ENCODE measurements at regions not wholly inside any gene's neighbourhood (a gene's known extent, or its start where the extent isn't known, plus 50 kb on each side); places are given as distances from the start of the nearest gene placed in this dataset.

DNA sequence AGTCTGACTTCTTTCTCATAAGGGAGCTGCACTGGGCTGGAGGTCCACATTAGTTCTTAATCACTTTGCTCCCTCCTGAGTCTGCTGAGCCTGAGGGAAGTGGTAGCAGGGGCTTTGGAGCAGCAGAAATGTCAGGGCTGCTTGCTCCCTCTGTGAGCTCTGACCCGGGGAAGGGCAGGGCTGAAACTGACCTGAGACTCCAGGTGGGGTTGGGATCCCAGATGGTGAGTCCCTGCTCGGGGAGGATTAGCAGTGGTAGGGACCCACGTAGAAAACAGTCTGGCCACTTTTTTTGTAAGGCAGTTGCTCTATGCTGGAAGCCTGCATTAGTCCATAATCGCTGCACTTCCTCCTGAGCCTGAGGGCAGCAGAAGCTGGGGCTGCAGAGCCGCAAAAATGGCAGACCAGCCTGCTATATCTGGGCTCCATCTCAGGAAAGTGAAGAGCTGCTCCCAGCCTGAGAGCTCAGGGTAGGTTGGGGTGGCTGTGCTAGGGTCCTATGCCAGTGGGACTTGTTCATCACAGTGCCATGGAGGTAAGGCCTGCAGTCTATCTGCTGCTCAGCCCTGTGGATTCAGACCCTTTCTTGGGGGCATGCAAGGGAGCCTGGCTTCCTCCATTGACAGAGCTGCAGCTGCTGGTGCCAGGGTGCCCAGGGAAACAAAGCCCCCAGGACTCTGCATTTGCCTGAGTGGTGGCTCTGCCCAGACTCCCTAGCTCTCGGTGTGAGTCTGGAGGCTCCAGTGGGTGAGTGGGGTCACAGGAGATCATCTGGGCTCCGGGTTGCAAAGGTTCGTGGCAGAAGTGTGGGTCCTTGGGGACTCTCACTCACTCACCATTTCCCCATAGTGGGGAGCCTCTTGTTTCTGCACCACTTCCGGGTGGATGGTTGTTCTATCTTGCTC lies 854.3 kb downstream of the LUZP2 start:
- Histone ChIP-seq H3K79me2 (ENCODE audit: insufficient read depth, low read depth) (no peaks in the 10 kb centered on the region), H3K27ac (no peak overlapping the region), H2AFZ (ENCODE audit: low read depth) (no peak overlapping the region), H4K20me1 (ENCODE audit: insufficient read depth) (no peaks in the 10 kb centered on the region), H3K27me3 (ENCODE audit: insufficient read depth, low read depth) (no peaks in the 10 kb centered on the region), H3K4me2 (no peak overlapping the region), H3K36me3 (ENCODE audit: insufficient read depth) (no peaks in the 10 kb centered on the region), H3K9ac (no peak overlapping the region), H3K4me1 (ENCODE audit: low read depth, poor library complexity, severe bottlenecking) (no peaks in the 10 kb centered on the region), H3K4me3 (IDR thresholded peaks at IDR 0.05; ENCODE audit: insufficient read depth, low read depth, low read length) (no peak overlapping the region)
- TF ChIP-seq, protein P1, sequence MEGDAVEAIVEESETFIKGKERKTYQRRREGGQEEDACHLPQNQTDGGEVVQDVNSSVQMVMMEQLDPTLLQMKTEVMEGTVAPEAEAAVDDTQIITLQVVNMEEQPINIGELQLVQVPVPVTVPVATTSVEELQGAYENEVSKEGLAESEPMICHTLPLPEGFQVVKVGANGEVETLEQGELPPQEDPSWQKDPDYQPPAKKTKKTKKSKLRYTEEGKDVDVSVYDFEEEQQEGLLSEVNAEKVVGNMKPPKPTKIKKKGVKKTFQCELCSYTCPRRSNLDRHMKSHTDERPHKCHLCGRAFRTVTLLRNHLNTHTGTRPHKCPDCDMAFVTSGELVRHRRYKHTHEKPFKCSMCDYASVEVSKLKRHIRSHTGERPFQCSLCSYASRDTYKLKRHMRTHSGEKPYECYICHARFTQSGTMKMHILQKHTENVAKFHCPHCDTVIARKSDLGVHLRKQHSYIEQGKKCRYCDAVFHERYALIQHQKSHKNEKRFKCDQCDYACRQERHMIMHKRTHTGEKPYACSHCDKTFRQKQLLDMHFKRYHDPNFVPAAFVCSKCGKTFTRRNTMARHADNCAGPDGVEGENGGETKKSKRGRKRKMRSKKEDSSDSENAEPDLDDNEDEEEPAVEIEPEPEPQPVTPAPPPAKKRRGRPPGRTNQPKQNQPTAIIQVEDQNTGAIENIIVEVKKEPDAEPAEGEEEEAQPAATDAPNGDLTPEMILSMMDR (conservative IDR thresholded peaks at IDR 0.05; ENCODE audit: low read depth, low read length), result no peak

DNA sequence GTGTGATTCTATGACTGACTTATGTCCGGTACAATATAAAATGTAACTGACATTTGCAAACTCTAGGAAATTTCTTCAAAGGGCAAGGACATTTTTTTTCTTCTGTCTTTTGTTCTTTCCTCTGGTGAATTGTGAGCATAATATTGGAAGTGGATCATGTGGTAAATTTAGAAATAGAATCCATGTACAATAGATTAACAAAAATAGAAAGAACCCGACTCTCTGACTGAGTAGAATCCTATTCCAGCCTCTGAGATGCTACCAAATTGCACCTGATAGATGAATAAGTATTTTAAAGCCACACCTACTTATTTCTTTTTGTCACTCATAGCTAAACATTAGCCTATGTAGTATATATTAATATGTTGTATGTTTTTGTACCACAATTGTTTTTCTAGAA lies 860.3 kb downstream of the LUZP2 start:
- Histone ChIP-seq H2AFZ (ENCODE audit: low read depth) (no peak overlapping the region), H3K27me3 (ENCODE audit: insufficient read depth, low read depth) (no peaks in the 10 kb centered on the region), H3K4me2 (no peak overlapping the region), H3K79me2 (ENCODE audit: insufficient read depth, low read depth) (no peaks in the 10 kb centered on the region), H3K4me3 (IDR thresholded peaks at IDR 0.05; ENCODE audit: insufficient read depth, low read depth, low read length) (no peak overlapping the region), H3K4me1 (ENCODE audit: low read depth, poor library complexity, severe bottlenecking) (no peaks in the 10 kb centered on the region), H4K20me1 (ENCODE audit: insufficient read depth) (no peaks in the 10 kb centered on the region), H3K9ac (no peak overlapping the region), H3K27ac (no peak overlapping the region), H3K36me3 (ENCODE audit: insufficient read depth) (no peaks in the 10 kb centered on the region)
- TF ChIP-seq, protein P1 (conservative IDR thresholded peaks at IDR 0.05; ENCODE audit: low read depth, low read length), result no peak

GRCh38 chr11:25377466-25377865 lies 880.6 kb downstream of the LUZP2 start:
- no peaks in the 10 kb centered on the region for H3K27me3 ChIP-seq (ENCODE audit: insufficient read depth, low read depth)
- no peak overlapping the region for H3K4me3 ChIP-seq (IDR thresholded peaks at IDR 0.05; ENCODE audit: insufficient read depth, low read depth, low read length)
- H3K9ac ChIP-seq, result no peak overlapping the region
- H3K4me2 ChIP-seq, result no peak overlapping the region
- H2AFZ ChIP-seq (ENCODE audit: low read depth), result no peak overlapping the region
- TF ChIP-seq, protein P1 (conservative IDR thresholded peaks at IDR 0.05; ENCODE audit: low read depth, low read length), result no peak
- no peaks in the 10 kb centered on the region for H4K20me1 ChIP-seq (ENCODE audit: insufficient read depth)
- no peaks in the 10 kb centered on the region for H3K36me3 ChIP-seq (ENCODE audit: insufficient read depth)
- no peaks in the 10 kb centered on the region for H3K79me2 ChIP-seq (ENCODE audit: insufficient read depth, low read depth)
- no peaks in the 10 kb centered on the region for H3K4me1 ChIP-seq (ENCODE audit: low read depth, poor library complexity, severe bottlenecking)
- no peak overlapping the region for H3K27ac ChIP-seq

DNA sequence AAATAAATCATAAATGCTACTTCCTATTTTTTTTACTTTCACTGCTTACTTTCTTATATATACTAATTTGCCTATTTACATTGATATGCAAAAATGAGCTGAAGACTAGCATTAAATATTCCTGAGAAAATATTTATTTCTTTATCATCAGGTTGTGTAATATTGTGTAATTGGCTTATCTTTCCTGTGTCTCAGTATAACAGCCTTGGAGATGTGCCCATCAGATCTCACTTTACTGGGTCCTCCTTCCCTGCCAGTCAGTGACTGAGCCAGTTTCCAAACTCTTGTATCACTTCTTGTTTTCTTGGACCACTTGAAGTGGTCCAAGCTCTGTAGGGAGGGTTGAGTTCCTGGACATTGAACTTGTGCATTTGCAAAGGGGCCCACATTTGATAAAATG lies 900.0 kb downstream of the LUZP2 start:
- no peaks in the 10 kb centered on the region for H3K36me3 ChIP-seq (ENCODE audit: insufficient read depth)
- H3K9ac ChIP-seq, result no peak overlapping the region
- TF ChIP-seq, protein P1 (conservative IDR thresholded peaks at IDR 0.05; ENCODE audit: low read depth, low read length), result no peak
- H3K4me3 ChIP-seq (IDR thresholded peaks at IDR 0.05; ENCODE audit: insufficient read depth, low read depth, low read length), result no peak overlapping the region
- no peak overlapping the region for H3K4me2 ChIP-seq
- H3K27ac ChIP-seq, result no peak overlapping the region
- no peaks in the 10 kb centered on the region for H3K79me2 ChIP-seq (ENCODE audit: insufficient read depth, low read depth)
- no peaks in the 10 kb centered on the region for H3K4me1 ChIP-seq (ENCODE audit: low read depth, poor library complexity, severe bottlenecking)
- no peaks in the 10 kb centered on the region for H4K20me1 ChIP-seq (ENCODE audit: insufficient read depth)
- H3K27me3 ChIP-seq (ENCODE audit: insufficient read depth, low read depth), result no peaks in the 10 kb centered on the region
- H2AFZ ChIP-seq (ENCODE audit: low read depth), result no peak overlapping the region

Data from KMS-11 (cell line).